ENCODE measurements at regions not wholly inside any gene's neighbourhood (a gene's known extent, or its start where the extent isn't known, plus 50 kb on each side); places are given as distances from the start of the nearest gene placed in this dataset.

GRCh38 chr1:201753492-201753891 is 75.5 kb upstream of the IPO9 start (continued):
- TF ChIP-seq CHD7 (IDR thresholded peaks at IDR 0.05; ENCODE audit: insufficient replicate concordance, low read length), result no peak
- TF ChIP-seq RFX5 (IDR thresholded peaks at IDR 0.05; ENCODE audit: borderline replicate concordance, low read depth, low read length), result no peak
- no peak for TF ChIP-seq TAF7 (optimal IDR thresholded peaks at IDR 0.05; ENCODE audit: borderline replicate concordance, low read depth, low read length)
- no peak for TF ChIP-seq KDM5A (IDR thresholded peaks at IDR 0.05; ENCODE audit: low read length)
- no peak for TF ChIP-seq TAF1 (IDR thresholded peaks at IDR 0.05; ENCODE audit: low read depth, low read length)
- TF ChIP-seq, protein P1, sequence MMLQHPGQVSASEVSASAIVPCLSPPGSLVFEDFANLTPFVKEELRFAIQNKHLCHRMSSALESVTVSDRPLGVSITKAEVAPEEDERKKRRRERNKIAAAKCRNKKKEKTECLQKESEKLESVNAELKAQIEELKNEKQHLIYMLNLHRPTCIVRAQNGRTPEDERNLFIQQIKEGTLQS (IDR thresholded peaks at IDR 0.05; ENCODE audit: insufficient read depth, low read depth, low read length), result no peak
- TF ChIP-seq SP4 (IDR thresholded peaks at IDR 0.05; ENCODE audit: low read length), result no peak
- no peak for TF ChIP-seq YY1 (IDR thresholded peaks at IDR 0.05; ENCODE audit: low read depth, low read length)
- no peak for TF ChIP-seq RNF2 (IDR thresholded peaks at IDR 0.05; ENCODE audit: borderline replicate concordance, low read depth, low read length, missing control alignments, poor library complexity, severe bottlenecking)
- no peak for TF ChIP-seq CHD1 (IDR thresholded peaks at IDR 0.05; ENCODE audit: low read depth, low read length)
- TF ChIP-seq, protein P2, sequence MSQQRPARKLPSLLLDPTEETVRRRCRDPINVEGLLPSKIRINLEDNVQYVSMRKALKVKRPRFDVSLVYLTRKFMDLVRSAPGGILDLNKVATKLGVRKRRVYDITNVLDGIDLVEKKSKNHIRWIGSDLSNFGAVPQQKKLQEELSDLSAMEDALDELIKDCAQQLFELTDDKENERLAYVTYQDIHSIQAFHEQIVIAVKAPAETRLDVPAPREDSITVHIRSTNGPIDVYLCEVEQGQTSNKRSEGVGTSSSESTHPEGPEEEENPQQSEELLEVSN (IDR thresholded peaks at IDR 0.05), result no peak

Data from H1 (cell line).